HepG2 (cell line): ENCODE measurements at regions not wholly inside any gene's neighbourhood (a gene's known extent, or its start where the extent isn't known, plus 50 kb on each side); places are given as distances from the start of the nearest gene placed in this dataset.

Experiments
- FOXO1 ChIP-seq: sonication (generic); formaldehyde crosslinking; IDR thresholded peaks from 2 replicates; pipeline ENCODE4 v1.4.0; 2020; ENCODE audit warnings: missing genetic modification reagents
- HIVEP1 ChIP-seq: sonication (generic); formaldehyde crosslinking; IDR thresholded peaks from 2 replicates; pipeline ENCODE4 v1.4.0; 2020; ENCODE audit warnings: mild to moderate bottlenecking, missing genetic modification reagents
- MEIS2 ChIP-seq: sonication (generic); formaldehyde crosslinking; IDR thresholded peaks from 2 replicates; pipeline ENCODE4 v1.9.0; 2021; ENCODE audit warnings: mild to moderate bottlenecking, missing genetic modification reagents
- MXI1 ChIP-seq: IDR thresholded peaks from 3 replicates; pipeline ENCODE4 v1.6.1; 2012; ENCODE audit warnings: low read depth, low read length, inconsistent platforms, borderline replicate concordance
- POLR2A ChIP-seq, 2 experiments: IDR thresholded peaks; 2 replicates each; pipeline ENCODE4 v1.6.1; 2011; ENCODE audit warnings: low read depth in 2 of 2, low read length in 2 of 2, mild to moderate bottlenecking in 1 of 2, moderate library complexity in 1 of 2; ENCODE audit not compliant: insufficient read depth in 1 of 2
- POLR2G ChIP-seq: fragments of 200-400 bp; formaldehyde crosslinking; IDR thresholded peaks from 2 replicates; pipeline ENCODE4 v1.6.1; 2018; ENCODE audit warnings: mild to moderate bottlenecking, low read depth, low read length, moderate library complexity
- YY1 ChIP-seq: IDR thresholded peaks from 2 replicates; pipeline ENCODE4 v1.6.1; 2011; ENCODE audit warnings: low read length, low read depth, moderate library complexity, mild to moderate bottlenecking; ENCODE audit not compliant: insufficient read depth, insufficient replicate concordance
- ZNF121 ChIP-seq: sonication (generic); formaldehyde crosslinking; IDR thresholded peaks from 2 replicates; pipeline ENCODE4 v1.5.0; 2020; ENCODE audit warnings: mild to moderate bottlenecking, missing genetic modification reagents
- ZNF891 ChIP-seq: sonication (generic); formaldehyde crosslinking; IDR thresholded peaks from 2 replicates; pipeline ENCODE4 v1.5.0; 2020; ENCODE audit warnings: mild to moderate bottlenecking, missing genetic modification reagents
- TF ChIP-seq, protein P1 (sequence below): sonication (generic); formaldehyde crosslinking; IDR thresholded peaks from 2 replicates; pipeline ENCODE4 v1.5.0; 2020; ENCODE audit warnings: mild to moderate bottlenecking, missing genetic modification reagents, moderate library complexity
- TF ChIP-seq, protein P2 (sequence below): sonication (generic); formaldehyde crosslinking; IDR thresholded peaks from 2 replicates; pipeline ENCODE4 v1.4.0; 2020; ENCODE audit warnings: missing genetic modification reagents
- TF ChIP-seq, protein P3 (sequence below): sonication (generic); formaldehyde crosslinking; IDR thresholded peaks from 2 replicates; pipeline ENCODE4 v1.4.0; 2020; ENCODE audit warnings: mild to moderate bottlenecking, missing genetic modification reagents
- TF ChIP-seq, protein P4 (sequence below), 2 experiments: sonication (generic) in 1 of 2; formaldehyde crosslinking in 1 of 2; IDR thresholded peaks; 2 replicates each; pipeline versions ENCODE4 v1.5.1 to v1.6.1; 2011 to 2020; ENCODE audit warnings: borderline replicate concordance in 1 of 2, low read depth in 1 of 2, low read length in 1 of 2, mild to moderate bottlenecking in 1 of 2, missing genetic modification reagents in 1 of 2, moderate library complexity in 1 of 2
- TF ChIP-seq, protein P5 (sequence below): sonication (generic); formaldehyde crosslinking; IDR thresholded peaks from 2 replicates; pipeline ENCODE4 v1.4.0; 2020; ENCODE audit warnings: missing genetic modification reagents, borderline replicate concordance

DNA sequence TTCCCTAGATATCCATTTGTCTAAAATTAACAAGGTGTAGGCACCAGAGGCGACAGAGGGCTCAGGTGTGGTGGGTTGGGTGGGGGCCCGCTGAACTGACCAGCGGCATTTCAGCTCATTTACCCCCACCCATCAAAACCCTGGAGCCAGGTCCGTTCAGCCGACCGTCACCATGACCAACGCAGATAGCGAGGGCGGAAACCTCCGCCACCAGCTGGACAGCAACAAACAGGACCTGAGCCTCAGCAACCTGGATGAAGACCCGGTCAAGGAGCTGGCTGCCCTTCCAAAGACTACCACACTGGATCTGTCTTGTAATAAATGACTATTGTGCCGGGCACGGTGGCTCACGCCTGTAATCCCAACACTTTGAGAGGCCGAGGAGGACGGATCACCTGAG is 120.8 kb upstream of the LGSN start:
- no peak for TF ChIP-seq MXI1
- TF ChIP-seq, protein P1, sequence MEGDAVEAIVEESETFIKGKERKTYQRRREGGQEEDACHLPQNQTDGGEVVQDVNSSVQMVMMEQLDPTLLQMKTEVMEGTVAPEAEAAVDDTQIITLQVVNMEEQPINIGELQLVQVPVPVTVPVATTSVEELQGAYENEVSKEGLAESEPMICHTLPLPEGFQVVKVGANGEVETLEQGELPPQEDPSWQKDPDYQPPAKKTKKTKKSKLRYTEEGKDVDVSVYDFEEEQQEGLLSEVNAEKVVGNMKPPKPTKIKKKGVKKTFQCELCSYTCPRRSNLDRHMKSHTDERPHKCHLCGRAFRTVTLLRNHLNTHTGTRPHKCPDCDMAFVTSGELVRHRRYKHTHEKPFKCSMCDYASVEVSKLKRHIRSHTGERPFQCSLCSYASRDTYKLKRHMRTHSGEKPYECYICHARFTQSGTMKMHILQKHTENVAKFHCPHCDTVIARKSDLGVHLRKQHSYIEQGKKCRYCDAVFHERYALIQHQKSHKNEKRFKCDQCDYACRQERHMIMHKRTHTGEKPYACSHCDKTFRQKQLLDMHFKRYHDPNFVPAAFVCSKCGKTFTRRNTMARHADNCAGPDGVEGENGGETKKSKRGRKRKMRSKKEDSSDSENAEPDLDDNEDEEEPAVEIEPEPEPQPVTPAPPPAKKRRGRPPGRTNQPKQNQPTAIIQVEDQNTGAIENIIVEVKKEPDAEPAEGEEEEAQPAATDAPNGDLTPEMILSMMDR (CRISPR knock-in tag) = no peak
- TF ChIP-seq POLR2A (IDR thresholded peaks at IDR 0.05; ENCODE audit: insufficient read depth in 1 of 2, low read depth in 2 of 2, low read length in 2 of 2) = no peak
- no peak for TF ChIP-seq FOXO1 (CRISPR knock-in tag)
- no peak for TF ChIP-seq MEIS2
- no peak for TF ChIP-seq ZNF121 (CRISPR knock-in tag)
- TF ChIP-seq, protein P2, sequence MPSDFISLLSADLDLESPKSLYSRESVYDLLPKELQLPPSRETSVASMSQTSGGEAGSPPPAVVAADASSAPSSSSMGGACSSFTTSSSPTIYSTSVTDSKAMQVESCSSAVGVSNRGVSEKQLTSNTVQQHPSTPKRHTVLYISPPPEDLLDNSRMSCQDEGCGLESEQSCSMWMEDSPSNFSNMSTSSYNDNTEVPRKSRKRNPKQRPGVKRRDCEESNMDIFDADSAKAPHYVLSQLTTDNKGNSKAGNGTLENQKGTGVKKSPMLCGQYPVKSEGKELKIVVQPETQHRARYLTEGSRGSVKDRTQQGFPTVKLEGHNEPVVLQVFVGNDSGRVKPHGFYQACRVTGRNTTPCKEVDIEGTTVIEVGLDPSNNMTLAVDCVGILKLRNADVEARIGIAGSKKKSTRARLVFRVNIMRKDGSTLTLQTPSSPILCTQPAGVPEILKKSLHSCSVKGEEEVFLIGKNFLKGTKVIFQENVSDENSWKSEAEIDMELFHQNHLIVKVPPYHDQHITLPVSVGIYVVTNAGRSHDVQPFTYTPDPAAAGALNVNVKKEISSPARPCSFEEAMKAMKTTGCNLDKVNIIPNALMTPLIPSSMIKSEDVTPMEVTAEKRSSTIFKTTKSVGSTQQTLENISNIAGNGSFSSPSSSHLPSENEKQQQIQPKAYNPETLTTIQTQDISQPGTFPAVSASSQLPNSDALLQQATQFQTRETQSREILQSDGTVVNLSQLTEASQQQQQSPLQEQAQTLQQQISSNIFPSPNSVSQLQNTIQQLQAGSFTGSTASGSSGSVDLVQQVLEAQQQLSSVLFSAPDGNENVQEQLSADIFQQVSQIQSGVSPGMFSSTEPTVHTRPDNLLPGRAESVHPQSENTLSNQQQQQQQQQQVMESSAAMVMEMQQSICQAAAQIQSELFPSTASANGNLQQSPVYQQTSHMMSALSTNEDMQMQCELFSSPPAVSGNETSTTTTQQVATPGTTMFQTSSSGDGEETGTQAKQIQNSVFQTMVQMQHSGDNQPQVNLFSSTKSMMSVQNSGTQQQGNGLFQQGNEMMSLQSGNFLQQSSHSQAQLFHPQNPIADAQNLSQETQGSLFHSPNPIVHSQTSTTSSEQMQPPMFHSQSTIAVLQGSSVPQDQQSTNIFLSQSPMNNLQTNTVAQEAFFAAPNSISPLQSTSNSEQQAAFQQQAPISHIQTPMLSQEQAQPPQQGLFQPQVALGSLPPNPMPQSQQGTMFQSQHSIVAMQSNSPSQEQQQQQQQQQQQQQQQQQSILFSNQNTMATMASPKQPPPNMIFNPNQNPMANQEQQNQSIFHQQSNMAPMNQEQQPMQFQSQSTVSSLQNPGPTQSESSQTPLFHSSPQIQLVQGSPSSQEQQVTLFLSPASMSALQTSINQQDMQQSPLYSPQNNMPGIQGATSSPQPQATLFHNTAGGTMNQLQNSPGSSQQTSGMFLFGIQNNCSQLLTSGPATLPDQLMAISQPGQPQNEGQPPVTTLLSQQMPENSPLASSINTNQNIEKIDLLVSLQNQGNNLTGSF = no peak
- no peak for TF ChIP-seq YY1
- TF ChIP-seq, protein P3, sequence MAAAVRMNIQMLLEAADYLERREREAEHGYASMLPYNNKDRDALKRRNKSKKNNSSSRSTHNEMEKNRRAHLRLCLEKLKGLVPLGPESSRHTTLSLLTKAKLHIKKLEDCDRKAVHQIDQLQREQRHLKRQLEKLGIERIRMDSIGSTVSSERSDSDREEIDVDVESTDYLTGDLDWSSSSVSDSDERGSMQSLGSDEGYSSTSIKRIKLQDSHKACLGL (CRISPR knock-in tag) = no peak
- TF ChIP-seq ZNF891 = no peak
- TF ChIP-seq, protein P4, sequence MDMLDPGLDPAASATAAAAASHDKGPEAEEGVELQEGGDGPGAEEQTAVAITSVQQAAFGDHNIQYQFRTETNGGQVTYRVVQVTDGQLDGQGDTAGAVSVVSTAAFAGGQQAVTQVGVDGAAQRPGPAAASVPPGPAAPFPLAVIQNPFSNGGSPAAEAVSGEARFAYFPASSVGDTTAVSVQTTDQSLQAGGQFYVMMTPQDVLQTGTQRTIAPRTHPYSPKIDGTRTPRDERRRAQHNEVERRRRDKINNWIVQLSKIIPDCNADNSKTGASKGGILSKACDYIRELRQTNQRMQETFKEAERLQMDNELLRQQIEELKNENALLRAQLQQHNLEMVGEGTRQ (IDR thresholded peaks at IDR 0.05; ENCODE audit: low read depth, low read length) = no peak
- TF ChIP-seq, protein P4 (CRISPR knock-in tag; IDR thresholded peaks at IDR 0.05; ENCODE audit: borderline replicate concordance) = no peak
- no peak for TF ChIP-seq HIVEP1 (CRISPR knock-in tag)
- TF ChIP-seq POLR2G = no peak
- TF ChIP-seq, protein P5, sequence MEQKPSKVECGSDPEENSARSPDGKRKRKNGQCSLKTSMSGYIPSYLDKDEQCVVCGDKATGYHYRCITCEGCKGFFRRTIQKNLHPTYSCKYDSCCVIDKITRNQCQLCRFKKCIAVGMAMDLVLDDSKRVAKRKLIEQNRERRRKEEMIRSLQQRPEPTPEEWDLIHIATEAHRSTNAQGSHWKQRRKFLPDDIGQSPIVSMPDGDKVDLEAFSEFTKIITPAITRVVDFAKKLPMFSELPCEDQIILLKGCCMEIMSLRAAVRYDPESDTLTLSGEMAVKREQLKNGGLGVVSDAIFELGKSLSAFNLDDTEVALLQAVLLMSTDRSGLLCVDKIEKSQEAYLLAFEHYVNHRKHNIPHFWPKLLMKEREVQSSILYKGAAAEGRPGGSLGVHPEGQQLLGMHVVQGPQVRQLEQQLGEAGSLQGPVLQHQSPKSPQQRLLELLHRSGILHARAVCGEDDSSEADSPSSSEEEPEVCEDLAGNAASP (CRISPR knock-in tag) = no peak
